H1 (cell line): ENCODE measurements at regions not wholly inside any gene's neighbourhood (a gene's known extent, or its start where the extent isn't known, plus 50 kb on each side); places are given as distances from the start of the nearest gene placed in this dataset.

ENCODE experiments used
- CTCF ChIA-PET: fragments of 300-600 bp; sonication (Branson Sonifier 250); formaldehyde crosslinking; loops from one replicate; lab custom pipeline; 2021; ENCODE audit not compliant: partially characterized antibody; lab: Charles Lee
- POLR2A ChIA-PET: fragments of 300-600 bp; sonication (Branson Sonifier 250); formaldehyde crosslinking; loops from one replicate; lab custom pipeline; 2021; ENCODE audit warnings: inconsistent platforms; ENCODE audit not compliant: partially characterized antibody; lab: Charles Lee
- DNase-seq, 2 experiments: peaks; one replicate each; pipeline versions ENCODE4 v3.0.0 to v3.0.0-alpha.2; 2010 to 2022; ENCODE audit warnings: low spot score in 2 of 2, low read depth in 1 of 2, mixed read lengths in 1 of 2
- FAIRE-seq: peaks from 2 replicates; lab custom pipeline; 2011; peaks lifted over from hg19 to GRCh38; lab: Jason Lieb, UNC
- H2AFZ ChIP-seq: 2 replicates; pipeline ENCODE4 v1.8.1; 2012; ENCODE audit warnings: low read length, inconsistent platforms
- H2AK5ac ChIP-seq: 2 replicates; pipeline ENCODE4 v1.6.1; 2013; ENCODE audit warnings: low read depth, low read length
- H2BK120ac ChIP-seq: replicated peaks from 2 replicates; pipeline ENCODE3; 2013; ENCODE audit warnings: low read depth, low read length, inconsistent platforms
- H2BK12ac ChIP-seq: 2 replicates; pipeline ENCODE4 v1.6.1; 2013; ENCODE audit warnings: low read depth, low read length
- H2BK15ac ChIP-seq: 2 replicates; pipeline ENCODE4 v1.6.1; 2013; ENCODE audit warnings: low read length
- H2BK20ac ChIP-seq: 2 replicates; pipeline ENCODE4 v1.6.1; 2013; ENCODE audit warnings: low read length
- H2BK5ac ChIP-seq: 2 replicates; pipeline ENCODE4 v1.6.1; 2013; ENCODE audit warnings: low read depth, low read length
- H3K14ac ChIP-seq: 2 replicates; pipeline ENCODE4 v1.6.1; 2013; ENCODE audit warnings: inconsistent platforms; ENCODE audit not compliant: insufficient read length
- H3K18ac ChIP-seq: 2 replicates; pipeline ENCODE4 v1.6.1; 2013; ENCODE audit warnings: low read length; ENCODE audit errors: extremely low read depth
- H3K23ac ChIP-seq: 2 replicates; pipeline ENCODE4 v1.6.1; 2013; ENCODE audit warnings: inconsistent platforms; ENCODE audit not compliant: insufficient read length
- H3K23me2 ChIP-seq: 2 replicates; pipeline ENCODE4 v1.6.1; 2013; ENCODE audit warnings: low read depth, low read length
- H3K27ac ChIP-seq: 2 replicates; pipeline ENCODE4 v1.6.1; 2011; ENCODE audit warnings: low read depth, low read length, inconsistent platforms
- H3K27me3 ChIP-seq, 4 experiments: replicated peaks in 1 of 4; 1 replicate in 1 of 4; 2 replicates in 3 of 4; pipeline versions ENCODE4 v1.6.1 to v1.8.1; 2011 to 2013; ENCODE audit warnings: low read length in 3 of 4, mild to moderate bottlenecking in 3 of 4, inconsistent platforms in 2 of 4, mixed read lengths in 2 of 4, moderate library complexity in 1 of 4; ENCODE audit not compliant: control insufficient read depth in 3 of 4, insufficient read depth in 3 of 4; ENCODE audit errors: extremely low read depth in 1 of 4
- H3K36me3 ChIP-seq, 4 experiments: 2 replicates each; pipeline versions ENCODE4 v1.6.1 to v1.8.1; 2011 to 2013; ENCODE audit warnings: mild to moderate bottlenecking in 4 of 4, low read length in 3 of 4, moderate library complexity in 2 of 4, control low read depth in 1 of 4, inconsistent platforms in 1 of 4; ENCODE audit not compliant: insufficient read depth in 4 of 4, control insufficient read depth in 2 of 4
- H3K4ac ChIP-seq: replicated peaks from 2 replicates; pipeline ENCODE3; 2013; ENCODE audit warnings: low read length, low read depth, mixed read lengths, inconsistent platforms; ENCODE audit not compliant: insufficient read length
- H3K4me1 ChIP-seq, 4 experiments: replicated peaks in 1 of 4; 1 replicate in 1 of 4; 2 replicates in 3 of 4; pipeline versions ENCODE4 v1.6.1 to v1.8.1; 2011 to 2013; ENCODE audit warnings: low read length in 3 of 4, inconsistent platforms in 2 of 4, mixed read lengths in 1 of 4; ENCODE audit not compliant: insufficient read depth in 4 of 4, control insufficient read depth in 3 of 4
- H3K4me2 ChIP-seq, 2 experiments: 2 replicates each; pipeline versions ENCODE4 v1.6.1 to v1.8.1; 2011 to 2013; ENCODE audit warnings: low read depth in 2 of 2, low read length in 2 of 2, control low read depth in 1 of 2, inconsistent platforms in 1 of 2, mild to moderate bottlenecking in 1 of 2; ENCODE audit not compliant: insufficient read depth in 1 of 2
- H3K4me3 ChIP-seq, 4 experiments: fragments of 200-600, 300-600 bp in 1 of 4; sonication (generic), shearing (Covaris generic), sonication (Bioruptor Twin) in 1 of 4; 2 replicates each; pipeline versions ENCODE4 v1.5.1 to v1.8.1; 2011 to 2016; ENCODE audit warnings: low read length in 4 of 4, low read depth in 3 of 4, control low read depth in 2 of 4, inconsistent platforms in 2 of 4, mild to moderate bottlenecking in 2 of 4, mixed read lengths in 1 of 4, moderate library complexity in 1 of 4; ENCODE audit not compliant: insufficient read depth in 2 of 4; ENCODE audit errors: extremely low read depth in 1 of 4
- H3K56ac ChIP-seq: replicated peaks from 2 replicates; pipeline ENCODE3; 2013; ENCODE audit warnings: low read depth, mild to moderate bottlenecking, mixed read lengths, low read length, inconsistent platforms; ENCODE audit not compliant: insufficient read length
- H3K79me1 ChIP-seq: 2 replicates; pipeline ENCODE4 v1.6.1; 2013; ENCODE audit warnings: low read depth, low read length, control low read depth
- H3K79me2 ChIP-seq, 2 experiments: 2 replicates each; pipeline versions ENCODE4 v1.6.1 to v1.8.1; 2012 to 2013; ENCODE audit warnings: low read length in 2 of 2, mild to moderate bottlenecking in 2 of 2, inconsistent platforms in 1 of 2; ENCODE audit not compliant: insufficient read depth in 2 of 2, control insufficient read depth in 1 of 2
- H3K9ac ChIP-seq, 4 experiments: replicated peaks in 1 of 4; 1 replicate in 1 of 4; 2 replicates in 3 of 4; pipeline versions ENCODE4 v1.6.1 to v1.8.1; 2011 to 2013; ENCODE audit warnings: low read depth in 3 of 4, low read length in 3 of 4, control low read depth in 2 of 4, mild to moderate bottlenecking in 2 of 4, moderate library complexity in 2 of 4, inconsistent platforms in 1 of 4; ENCODE audit errors: extremely low read depth in 1 of 4
- H3K9me3 ChIP-seq, 2 experiments: 2 replicates each; pipeline versions ENCODE4 v1.6.1 to v1.8.1; 2012 to 2013; ENCODE audit warnings: mild to moderate bottlenecking in 2 of 2, moderate library complexity in 2 of 2, control low read depth in 1 of 2, inconsistent platforms in 1 of 2, low read depth in 1 of 2, low read length in 1 of 2, mixed read lengths in 1 of 2; ENCODE audit not compliant: insufficient read depth in 2 of 2
- H4K20me1 ChIP-seq, 2 experiments: replicated peaks in 1 of 2; 2 replicates each; pipeline versions ENCODE3 to v1.8.1; 2011 to 2013; ENCODE audit warnings: inconsistent platforms in 2 of 2, low read length in 2 of 2, mild to moderate bottlenecking in 1 of 2; ENCODE audit not compliant: insufficient read depth in 2 of 2, control insufficient read depth in 1 of 2
- H4K5ac ChIP-seq: 2 replicates; pipeline ENCODE4 v1.6.1; 2013; ENCODE audit warnings: low read length, low read depth, mixed read lengths, inconsistent platforms; ENCODE audit not compliant: insufficient read length
- H4K8ac ChIP-seq: 2 replicates; pipeline ENCODE4 v1.8.0; 2013; ENCODE audit warnings: mild to moderate bottlenecking, moderate library complexity, low read length, inconsistent platforms; ENCODE audit not compliant: insufficient read depth; ENCODE audit errors: extremely low read depth
- H4K91ac ChIP-seq: replicated peaks from 2 replicates; pipeline ENCODE3; 2013; ENCODE audit warnings: low read length, mixed read lengths, inconsistent platforms; ENCODE audit not compliant: insufficient read length
- BRCA1 ChIP-seq: IDR thresholded peaks from 2 replicates; pipeline ENCODE4 v1.6.1; 2012; ENCODE audit warnings: low read depth, low read length, improper control_type of control experiment
- CEBPB ChIP-seq: IDR thresholded peaks from 2 replicates; pipeline ENCODE4 v1.6.1; 2012; ENCODE audit warnings: low read depth, low read length
- CHD2 ChIP-seq: IDR thresholded peaks from 2 replicates; pipeline ENCODE4 v1.6.1; 2012; ENCODE audit warnings: low read length, improper control_type of control experiment
- EGR1 ChIP-seq: IDR thresholded peaks from 2 replicates; pipeline ENCODE4 v1.6.1; 2011; ENCODE audit warnings: low read depth, low read length, borderline replicate concordance
- POLR2A ChIP-seq, 2 experiments: IDR thresholded peaks; 1 replicate in 1 of 2; 2 replicates in 1 of 2; pipeline ENCODE4 v1.6.1; 2011; ENCODE audit warnings: low read depth in 2 of 2, low read length in 2 of 2, mild to moderate bottlenecking in 2 of 2; ENCODE audit errors: control extremely low read depth in 1 of 2
- RBBP5 ChIP-seq: IDR thresholded peaks from 2 replicates; pipeline ENCODE4 v1.7.1; 2012; ENCODE audit warnings: low read depth, mild to moderate bottlenecking, inconsistent platforms, low read length, moderate library complexity, borderline replicate concordance
- SIRT6 ChIP-seq: IDR thresholded peaks from one replicate; pipeline ENCODE4 v1.7.1; 2012; ENCODE audit warnings: low read length, inconsistent platforms
- SP2 ChIP-seq: IDR thresholded peaks from 2 replicates; pipeline ENCODE4 v1.6.1; 2012; ENCODE audit warnings: mild to moderate bottlenecking, low read length, inconsistent platforms
- SRF ChIP-seq: IDR thresholded peaks from 2 replicates; pipeline ENCODE4 v1.6.1; 2011; ENCODE audit warnings: mild to moderate bottlenecking, low read depth, low read length, moderate library complexity
- TAF1 ChIP-seq: IDR thresholded peaks from 2 replicates; pipeline ENCODE4 v1.6.1; 2011; ENCODE audit warnings: mild to moderate bottlenecking, low read depth, low read length
- TCF12 ChIP-seq: IDR thresholded peaks from 2 replicates; pipeline ENCODE4 v1.6.1; 2011; ENCODE audit warnings: low read depth, mild to moderate bottlenecking, low read length
- WGBS, 2 experiments: shearing (Covaris generic) in 1 of 2; methylation state at CpG; one replicate each; pipeline versions ENCODE4 v1.1.6 to v1.1.7; 2013 to 2015; ENCODE audit warnings: low lambda C conversion rate in 2 of 2, mixed read lengths in 2 of 2, inconsistent platforms in 1 of 2, low coverage in 1 of 2, missing lambda C conversion rate in 1 of 2; ENCODE audit not compliant: insufficient replicate concordance in 2 of 2, insufficient coverage in 1 of 2, insufficient read length in 1 of 2; ENCODE audit errors: extremely low coverage in 1 of 2, missing lambda C conversion rate in 1 of 2; 5-methylcytosine and 5-hydroxymethylcytosine counted together
- TF ChIP-seq, protein P1 (sequence below): IDR thresholded peaks from 2 replicates; pipeline ENCODE4 v1.6.1; 2011; ENCODE audit warnings: low read length, improper control_type of control experiment
- TF ChIP-seq, protein P2 (sequence below), 3 experiments: IDR thresholded peaks; 1 replicate in 2 of 3; 2 replicates in 1 of 3; pipeline versions ENCODE4 v1.5.1 to v1.6.1; 2011; ENCODE audit warnings: low read length in 3 of 3, mild to moderate bottlenecking in 3 of 3, inconsistent platforms in 2 of 3, low read depth in 1 of 3, moderate library complexity in 1 of 3; ENCODE audit not compliant: insufficient read depth in 1 of 3; ENCODE audit errors: control extremely low read depth in 1 of 3

DNA sequence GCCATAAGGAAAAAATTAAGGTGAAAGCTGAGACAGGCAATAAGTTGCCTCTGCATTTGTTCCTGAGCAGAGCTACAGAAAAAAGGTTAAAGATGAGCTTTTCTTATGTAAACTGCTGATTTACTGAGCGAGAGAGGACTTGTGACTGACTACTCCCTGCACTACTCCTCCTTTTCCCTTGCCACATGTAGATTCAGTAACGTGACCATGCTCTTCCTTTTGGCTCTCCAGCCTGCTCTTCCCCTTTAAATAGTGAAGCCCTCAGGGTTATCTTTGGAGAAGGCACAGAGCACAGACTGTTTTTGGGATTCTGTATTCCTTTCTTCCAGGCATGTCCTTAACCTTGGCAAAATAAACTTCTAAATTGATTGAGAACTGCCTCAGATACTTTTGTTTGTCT is 630.2 kb downstream of the UQCRFS1 start:
- FAIRE-seq, result peak; percentile 28
- WGBS, 2 experiments, result 59% methylated on average over 2 of the region's 2 CpGs; no CpG with 5 or more reads in 1 of the 2 experiments

More for the DNA sequence above, 630.2 kb downstream of the UQCRFS1 start:
- H3K23ac ChIP-seq, result no peak overlapping the region
- no peaks in the 10 kb centered on the region for H3K9me3 ChIP-seq
- no peaks in the 10 kb centered on the region for H3K79me2 ChIP-seq
- DNase-seq, result no peak
- H3K36me3 ChIP-seq, result no peaks in the 10 kb centered on the region
- TF ChIP-seq POLR2A (IDR thresholded peaks at IDR 0.05; ENCODE audit: control extremely low read depth in 1 of 2, low read depth in 2 of 2, low read length in 2 of 2), result no peak
- no peak for TF ChIP-seq SP2
- TF ChIP-seq, protein P1, sequence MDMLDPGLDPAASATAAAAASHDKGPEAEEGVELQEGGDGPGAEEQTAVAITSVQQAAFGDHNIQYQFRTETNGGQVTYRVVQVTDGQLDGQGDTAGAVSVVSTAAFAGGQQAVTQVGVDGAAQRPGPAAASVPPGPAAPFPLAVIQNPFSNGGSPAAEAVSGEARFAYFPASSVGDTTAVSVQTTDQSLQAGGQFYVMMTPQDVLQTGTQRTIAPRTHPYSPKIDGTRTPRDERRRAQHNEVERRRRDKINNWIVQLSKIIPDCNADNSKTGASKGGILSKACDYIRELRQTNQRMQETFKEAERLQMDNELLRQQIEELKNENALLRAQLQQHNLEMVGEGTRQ, result no peak
- TF ChIP-seq TAF1, result no peak
- TF ChIP-seq CEBPB, result no peak
- TF ChIP-seq, protein P2, sequence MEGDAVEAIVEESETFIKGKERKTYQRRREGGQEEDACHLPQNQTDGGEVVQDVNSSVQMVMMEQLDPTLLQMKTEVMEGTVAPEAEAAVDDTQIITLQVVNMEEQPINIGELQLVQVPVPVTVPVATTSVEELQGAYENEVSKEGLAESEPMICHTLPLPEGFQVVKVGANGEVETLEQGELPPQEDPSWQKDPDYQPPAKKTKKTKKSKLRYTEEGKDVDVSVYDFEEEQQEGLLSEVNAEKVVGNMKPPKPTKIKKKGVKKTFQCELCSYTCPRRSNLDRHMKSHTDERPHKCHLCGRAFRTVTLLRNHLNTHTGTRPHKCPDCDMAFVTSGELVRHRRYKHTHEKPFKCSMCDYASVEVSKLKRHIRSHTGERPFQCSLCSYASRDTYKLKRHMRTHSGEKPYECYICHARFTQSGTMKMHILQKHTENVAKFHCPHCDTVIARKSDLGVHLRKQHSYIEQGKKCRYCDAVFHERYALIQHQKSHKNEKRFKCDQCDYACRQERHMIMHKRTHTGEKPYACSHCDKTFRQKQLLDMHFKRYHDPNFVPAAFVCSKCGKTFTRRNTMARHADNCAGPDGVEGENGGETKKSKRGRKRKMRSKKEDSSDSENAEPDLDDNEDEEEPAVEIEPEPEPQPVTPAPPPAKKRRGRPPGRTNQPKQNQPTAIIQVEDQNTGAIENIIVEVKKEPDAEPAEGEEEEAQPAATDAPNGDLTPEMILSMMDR (IDR thresholded peaks at IDR 0.05; ENCODE audit: control extremely low read depth in 1 of 3, insufficient read depth in 1 of 3, low read depth in 1 of 3, low read length in 3 of 3), result no peak
- TF ChIP-seq CHD2, result no peak
- TF ChIP-seq TCF12, result no peak
- TF ChIP-seq SIRT6, result no peak
- TF ChIP-seq SRF, result no peak
- TF ChIP-seq EGR1, result no peak
- TF ChIP-seq BRCA1, result no peak
- TF ChIP-seq RBBP5, result no peak
- peaks cover 2% of the 10 kb centered on the region; the same call in 1 of the 2 replicates for H3K23me2 ChIP-seq
- no peak overlapping the region for H2BK15ac ChIP-seq
- no peak overlapping the region for H3K14ac ChIP-seq
- POLR2A ChIA-PET, result no interaction called here
- H3K9ac ChIP-seq, result no peak overlapping the region
- no peak overlapping the region for H3K4me3 ChIP-seq
- H2BK20ac ChIP-seq, result peak overlapping the region; percentile 5; the same call in 1 of the 2 replicates
- no peak overlapping the region for H2BK5ac ChIP-seq
- no peak overlapping the region for H3K27ac ChIP-seq
- peaks cover 6 to 27% (median 15%) of the 10 kb centered on the region in 4 experiments for H3K4me1 ChIP-seq
- H3K56ac ChIP-seq, result no peak overlapping the region
- H3K79me1 ChIP-seq, result no peaks in the 10 kb centered on the region
- H3K27me3 ChIP-seq, result no peaks in the 10 kb centered on the region
- H2BK120ac ChIP-seq, result no peak overlapping the region
- H3K18ac ChIP-seq, result no peak overlapping the region
- no peak overlapping the region for H3K4ac ChIP-seq
- CTCF ChIA-PET, result interaction anchor here (1.3 to 1.7 kb wide), 2 partner anchors 9 to 28 kb away, joined by 4 read pairs; no protein-coding TSS in a partner anchor
- H4K8ac ChIP-seq, result no peak overlapping the region
- no peak overlapping the region for H4K5ac ChIP-seq
- no peak overlapping the region for H2AFZ ChIP-seq
- H2AK5ac ChIP-seq, result no peak overlapping the region; the same call in 1 of the 2 replicates
- no peaks in the 10 kb centered on the region for H4K20me1 ChIP-seq
- peak overlapping the region in 1 of 2 experiments; percentile 64; a peak in 1 of 4 replicates for H3K4me2 ChIP-seq
- H4K91ac ChIP-seq, result no peak overlapping the region
- no peak overlapping the region for H2BK12ac ChIP-seq
